Hippocampal formation (tissue), 2 donors: ENCODE measurements at regions not wholly inside any gene's neighbourhood (a gene's known extent, or its start where the extent isn't known, plus 50 kb on each side); places are given as distances from the start of the nearest gene placed in this dataset.

Experiments
- DNase-seq, 2 donors: peaks; one replicate each; lab custom pipeline; 2025; lab: John Stamatoyannopoulos, UW

DNA sequence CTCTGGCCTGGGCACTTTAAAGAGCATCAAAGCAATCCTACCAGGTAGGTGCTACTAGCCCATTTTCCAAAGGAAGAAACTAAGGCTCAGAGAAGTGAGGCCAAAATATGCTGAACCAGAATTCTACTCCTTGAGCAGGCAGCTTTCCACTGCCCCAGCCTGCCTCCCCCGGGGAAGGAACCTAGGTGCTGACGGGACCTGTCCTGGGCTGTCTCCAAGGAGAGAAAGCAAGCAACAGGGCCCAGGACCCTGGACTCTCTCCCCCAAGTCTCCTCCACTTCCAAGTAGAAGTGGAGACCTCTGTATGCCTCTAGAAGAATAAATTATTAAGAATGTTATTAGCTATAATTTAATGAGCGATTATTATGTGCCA, 159.5 kb downstream of the MRPL14 start:
- DNase-seq = no peak

DNA sequence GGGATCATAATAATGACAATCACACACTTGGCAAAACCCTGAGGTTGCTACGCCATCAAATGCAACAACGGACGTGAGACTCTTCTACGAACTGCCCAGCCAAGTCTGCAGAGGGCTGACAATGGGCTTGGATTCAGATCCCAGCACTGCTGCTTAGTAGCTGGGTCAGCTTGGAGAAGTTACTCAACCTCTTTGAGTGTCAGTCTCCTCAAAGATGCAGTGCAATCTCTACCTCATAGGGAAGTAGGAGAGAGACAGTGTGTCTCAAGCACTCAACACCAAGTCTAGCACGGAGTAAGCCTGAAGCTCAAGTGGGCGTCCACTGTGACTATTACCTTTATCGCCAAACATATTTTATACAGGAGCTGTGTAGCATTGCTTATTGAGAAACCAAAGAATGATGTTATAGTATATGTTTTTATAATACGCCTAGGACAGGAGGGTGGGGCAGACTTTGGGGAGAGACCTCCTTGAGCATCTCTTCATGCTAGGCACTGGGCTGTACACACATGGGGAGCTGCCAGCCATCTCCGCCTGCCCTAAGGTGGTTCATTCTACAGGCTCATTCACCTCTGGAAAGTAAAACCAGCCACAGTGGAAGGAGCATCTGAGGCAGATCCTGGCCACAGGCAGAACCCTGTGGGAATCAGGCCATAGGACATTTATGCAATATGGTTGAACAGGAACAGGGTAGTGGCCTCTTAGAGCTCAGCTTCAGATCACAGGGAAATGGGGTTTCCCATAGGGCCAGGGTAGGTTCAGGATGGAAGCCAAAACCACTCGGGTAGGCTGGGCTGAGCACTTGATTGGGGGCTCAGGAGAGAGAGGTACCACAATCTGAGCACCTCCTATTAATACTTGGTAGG, 160.2 kb downstream of the MRPL14 start:
- DNase-seq = no peak

DNA sequence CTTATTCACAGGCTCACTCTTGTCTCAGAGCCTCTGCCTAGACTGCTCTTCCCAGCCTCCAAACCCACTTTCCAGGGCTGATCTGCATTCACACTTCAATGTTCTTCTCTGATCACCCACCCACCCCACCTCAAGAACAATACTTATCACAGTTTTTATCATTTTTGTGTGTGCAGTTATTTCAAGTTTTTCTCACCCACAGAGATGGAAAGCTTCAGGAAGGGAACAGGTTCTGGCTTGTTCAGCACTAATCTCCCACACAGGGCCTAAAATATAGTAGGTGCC, 160.9 kb downstream of the MRPL14 start:
- no peak for DNase-seq

DNA sequence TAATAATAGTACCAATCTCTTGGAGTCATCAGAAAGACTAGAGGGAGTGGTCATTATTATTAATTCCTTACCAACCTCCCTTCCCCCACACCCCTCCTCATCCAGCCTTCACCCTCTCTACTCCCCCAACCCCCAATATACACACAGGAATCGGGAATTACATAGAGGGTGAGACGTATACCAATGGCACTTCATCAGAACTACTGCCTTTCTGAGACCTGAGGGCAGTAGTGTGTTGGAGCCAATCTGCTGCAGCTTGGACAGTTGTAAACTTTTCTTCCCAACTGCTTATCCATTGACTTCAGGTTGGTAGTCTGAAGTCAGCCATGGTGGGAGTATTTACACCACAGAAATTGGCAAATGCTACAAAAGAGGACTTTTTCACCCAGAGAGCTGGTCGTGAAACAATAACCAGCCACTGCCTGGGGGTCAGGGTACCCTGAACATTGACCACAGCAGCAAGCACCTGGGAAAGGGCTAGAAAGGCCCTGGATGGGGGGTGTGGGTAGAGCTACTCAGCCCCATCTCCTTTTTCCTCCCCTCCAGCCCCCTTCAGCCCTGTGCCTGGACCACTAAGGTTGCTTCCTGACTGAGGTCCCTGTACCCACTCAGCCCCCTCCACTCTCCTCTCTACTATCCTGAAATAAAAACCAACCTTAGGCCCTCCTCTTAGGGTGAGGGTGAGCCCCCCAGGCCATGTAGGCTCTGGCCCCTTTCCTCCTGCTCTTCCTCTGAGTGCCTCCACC, 161.5 kb downstream of the MRPL14 start:
- no peak for DNase-seq

DNA sequence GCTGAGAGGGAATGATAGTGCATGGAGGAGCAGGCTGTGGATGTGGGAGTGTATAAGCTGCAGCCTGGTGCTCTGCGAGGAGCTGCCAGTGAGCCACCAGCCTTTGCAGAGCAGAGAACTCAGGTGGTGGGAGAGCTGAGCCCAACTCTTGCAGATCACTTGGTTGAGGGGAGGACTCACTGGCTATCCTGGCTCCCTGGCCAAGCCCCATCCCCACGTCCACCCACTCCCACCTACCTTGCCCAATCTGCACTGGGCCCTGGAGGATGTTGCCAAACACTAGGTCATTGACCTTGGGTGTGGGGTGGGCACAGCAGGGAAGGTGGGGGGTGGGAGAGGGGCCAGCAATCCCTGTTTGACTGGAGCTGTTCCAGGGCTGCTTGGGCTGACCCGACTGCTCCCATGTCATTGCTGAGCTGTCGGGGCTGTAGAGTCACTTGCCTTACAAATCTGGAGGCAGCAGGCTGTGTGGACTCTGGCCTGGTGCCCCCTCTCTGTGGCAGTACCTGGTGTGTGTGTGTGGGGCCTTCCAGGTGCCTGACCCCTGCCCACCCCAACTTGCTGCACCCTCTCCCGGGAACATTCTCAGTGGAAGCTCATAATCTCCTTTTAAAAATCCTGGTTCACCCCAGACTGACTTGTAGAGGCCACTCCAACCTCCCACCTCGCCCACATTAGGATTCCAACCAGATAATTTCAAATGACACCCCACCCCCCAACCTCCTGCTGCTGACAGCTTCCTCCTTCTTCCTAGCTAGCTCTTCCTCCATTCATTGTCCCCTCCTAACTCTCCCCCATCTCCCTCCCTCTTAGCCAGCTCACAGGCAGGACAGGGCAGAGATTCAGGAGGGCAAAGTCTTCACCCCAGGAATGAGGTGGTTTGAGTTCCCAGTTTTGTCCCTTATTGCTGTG, 162.3 kb downstream of the MRPL14 start:
- DNase-seq = no peak

DNA sequence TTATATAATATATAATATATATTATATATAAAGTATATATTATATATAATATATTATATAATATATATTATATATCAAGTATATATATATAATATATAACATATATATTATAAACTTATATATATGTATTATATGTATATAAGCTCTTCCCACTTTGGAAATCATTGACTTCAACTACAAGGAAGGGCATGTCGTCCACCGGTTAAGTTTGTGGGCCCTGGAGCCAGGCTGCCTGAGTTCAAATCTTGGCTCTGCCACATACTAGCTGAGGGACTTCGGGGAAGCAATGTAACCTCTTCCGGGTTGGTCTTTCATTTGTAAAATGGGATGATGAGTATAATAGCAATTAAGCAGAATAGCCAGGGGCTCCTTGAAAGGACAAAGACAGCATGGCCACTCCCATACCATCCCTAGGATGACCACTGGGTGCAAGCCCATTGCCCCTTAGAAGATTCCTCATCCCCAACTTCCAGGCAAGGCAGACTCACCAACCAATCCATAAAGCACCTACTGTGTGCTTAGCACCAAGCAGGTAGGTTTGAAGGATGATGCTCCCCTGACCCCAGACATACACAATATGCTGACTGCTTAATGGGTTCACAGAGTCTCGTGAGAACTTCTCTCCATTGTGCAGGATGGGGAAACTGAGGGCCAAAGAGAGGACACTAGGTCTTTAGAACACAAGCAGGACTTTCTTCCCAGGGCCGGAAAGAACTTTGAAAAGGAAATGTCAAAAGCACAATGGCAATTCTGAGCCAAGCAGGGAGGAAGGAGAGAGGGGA, 163.2 kb downstream of the MRPL14 start:
- DNase-seq = no peak

DNA sequence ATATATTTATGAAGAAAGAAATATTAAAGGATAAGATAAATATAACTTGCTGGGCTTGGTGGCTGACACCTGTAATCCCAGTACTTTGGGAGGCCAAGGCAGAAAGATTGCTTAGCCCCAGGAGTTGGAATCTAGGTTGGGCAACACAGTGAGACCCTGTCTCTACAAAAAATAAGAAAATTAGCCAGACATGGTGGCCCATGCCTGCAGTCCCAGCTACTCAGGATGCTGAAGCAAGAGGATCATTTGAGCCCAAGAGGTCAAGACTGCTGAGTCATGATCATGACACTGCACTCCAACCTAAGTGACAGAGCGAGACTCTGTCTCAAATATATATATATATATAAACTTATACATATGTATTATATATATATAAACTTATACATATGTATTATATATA, 164.0 kb downstream of the MRPL14 start:
- no peak for DNase-seq

DNA sequence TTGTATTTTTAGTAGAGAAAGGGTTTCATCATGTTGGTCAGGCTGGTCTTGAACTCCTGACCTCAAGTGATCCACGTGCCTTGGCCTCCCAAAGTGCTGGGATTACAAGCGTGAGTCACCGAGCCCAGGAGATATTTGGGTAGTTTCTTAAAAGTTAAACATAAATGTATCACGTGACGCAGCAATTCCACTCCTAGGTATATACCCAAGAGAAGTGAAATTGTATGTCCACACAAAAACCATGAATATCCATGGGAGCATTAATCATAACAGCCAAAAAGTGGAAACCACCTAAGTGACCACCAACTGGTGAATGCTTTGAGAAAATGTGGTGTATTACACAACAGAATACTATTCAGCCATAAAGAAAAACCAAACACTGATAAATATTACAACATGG, 164.8 kb downstream of the MRPL14 start:
- DNase-seq = no peak

DNA sequence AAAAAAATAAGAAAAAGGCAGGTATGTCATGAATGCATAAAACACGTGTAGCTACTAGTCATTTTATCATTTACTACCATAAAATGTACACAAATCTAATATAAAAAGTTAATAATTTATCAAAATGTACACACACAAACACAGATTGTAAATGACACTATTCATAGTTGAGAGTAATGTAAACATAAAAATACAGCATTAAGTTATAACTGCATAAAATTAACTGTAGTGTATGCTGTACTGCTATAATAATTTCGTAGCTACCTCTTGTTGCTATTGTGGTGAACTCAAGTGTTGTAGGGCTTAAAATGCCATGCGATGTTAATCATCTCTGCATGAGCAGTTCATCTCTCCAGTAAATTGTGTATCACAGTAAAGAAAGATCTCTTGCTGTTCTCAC, 170.0 kb downstream of the MRPL14 start:
- no peak for DNase-seq

DNA sequence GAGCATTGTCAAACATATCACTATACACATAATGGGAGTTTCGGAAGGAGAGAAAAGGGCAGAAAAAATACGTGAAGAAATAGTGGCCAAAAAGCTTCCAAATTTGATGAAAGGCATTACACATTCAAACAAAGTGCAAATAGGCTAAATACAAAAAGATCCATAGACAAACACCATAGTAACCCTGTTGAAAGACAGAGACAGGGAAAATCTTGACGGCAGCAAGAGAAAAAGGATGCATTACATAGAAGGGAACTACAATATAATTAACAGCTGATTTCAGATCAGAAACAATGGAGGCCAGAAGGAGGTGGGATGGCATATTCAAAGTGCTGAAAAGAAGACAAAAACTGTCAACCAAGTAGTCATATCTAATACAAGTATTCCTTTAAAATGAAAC, 170.8 kb downstream of the MRPL14 start:
- no peak for DNase-seq

DNA sequence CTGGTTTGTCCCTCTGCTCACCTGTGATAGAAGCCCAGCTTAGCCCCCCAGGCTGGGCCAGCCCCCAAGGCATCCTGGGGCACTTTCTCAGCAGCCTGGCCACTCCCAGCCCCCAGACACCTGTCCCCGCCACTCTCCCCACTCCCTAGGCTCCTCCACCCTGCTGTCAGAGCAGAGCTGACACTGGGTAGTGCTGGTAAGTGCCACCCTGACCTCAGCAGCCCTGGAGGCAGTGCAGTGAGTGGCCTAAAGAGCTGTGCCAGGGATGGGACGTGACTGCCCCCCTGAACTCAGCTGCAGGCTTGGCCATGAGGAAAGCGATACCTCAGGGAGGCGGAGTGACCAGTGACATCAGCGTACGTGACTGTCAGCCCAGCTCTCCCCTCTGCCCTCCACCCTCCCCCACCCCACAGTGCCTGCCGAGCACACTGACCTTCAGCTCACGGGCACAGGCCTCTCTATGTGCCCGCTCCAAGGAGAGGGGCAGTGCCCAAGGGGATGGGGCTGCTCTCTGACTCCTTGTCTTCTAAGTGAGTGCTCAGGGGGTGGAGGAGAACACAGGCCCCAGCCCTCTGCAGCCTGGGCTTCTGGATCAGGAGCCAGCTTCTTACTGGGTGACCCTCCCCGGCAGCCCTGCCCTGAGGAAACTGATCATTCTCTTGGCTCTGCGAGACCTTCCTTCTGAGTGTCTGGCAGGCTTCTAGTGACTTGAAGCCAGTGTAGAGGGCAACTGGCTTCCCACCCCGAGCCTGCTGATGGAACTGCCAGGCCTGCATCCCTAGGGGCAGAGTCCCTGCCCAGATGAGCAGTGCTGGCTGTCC, 172.7 kb downstream of the MRPL14 start:
- DNase-seq = no peak

DNA sequence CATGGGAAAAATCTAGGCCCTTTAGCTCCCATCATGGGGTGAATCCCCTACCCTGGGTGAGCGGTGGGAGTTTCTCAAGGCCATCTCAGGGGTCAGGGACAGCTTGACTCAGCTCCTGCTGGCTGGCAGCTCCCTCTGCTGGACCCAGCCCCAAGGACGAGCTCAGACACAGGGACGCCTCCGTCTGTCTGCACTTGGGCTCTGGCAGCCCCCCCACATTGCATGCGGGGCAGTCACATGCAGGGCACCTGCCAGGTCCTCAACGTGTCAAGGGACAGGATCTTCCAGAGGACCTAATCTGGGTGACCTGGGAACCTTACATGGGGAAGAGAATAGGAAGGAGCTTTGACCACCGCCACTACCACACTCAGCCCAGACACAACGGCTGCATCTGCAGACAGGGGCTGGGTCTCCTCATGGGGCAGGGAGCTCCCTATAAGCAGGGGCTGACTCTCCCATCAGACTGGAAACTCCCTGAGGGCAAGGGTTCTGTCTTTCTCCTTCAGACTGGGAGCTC, 173.4 kb downstream of the MRPL14 start:
- no peak for DNase-seq

DNA sequence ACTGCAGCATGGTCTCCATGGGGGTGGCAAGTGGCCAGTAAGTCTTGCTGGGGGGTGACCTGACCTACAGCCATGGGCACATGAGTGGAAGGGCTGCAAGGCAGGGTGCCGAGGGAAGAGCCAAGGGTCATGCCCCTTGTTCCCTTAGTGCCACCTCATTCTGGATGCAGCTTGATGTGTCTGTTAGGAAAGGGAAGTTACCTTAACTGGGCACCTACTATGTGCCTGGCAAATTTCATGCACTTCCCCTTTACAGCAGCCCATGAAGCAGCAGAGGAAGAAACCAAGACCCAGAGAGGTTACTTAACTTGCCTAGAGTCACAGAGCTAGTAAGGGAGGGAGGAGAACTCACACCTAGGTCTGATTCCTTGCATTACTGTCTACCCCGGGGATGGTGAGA, 174.0 kb downstream of the MRPL14 start:
- no peak for DNase-seq

DNA sequence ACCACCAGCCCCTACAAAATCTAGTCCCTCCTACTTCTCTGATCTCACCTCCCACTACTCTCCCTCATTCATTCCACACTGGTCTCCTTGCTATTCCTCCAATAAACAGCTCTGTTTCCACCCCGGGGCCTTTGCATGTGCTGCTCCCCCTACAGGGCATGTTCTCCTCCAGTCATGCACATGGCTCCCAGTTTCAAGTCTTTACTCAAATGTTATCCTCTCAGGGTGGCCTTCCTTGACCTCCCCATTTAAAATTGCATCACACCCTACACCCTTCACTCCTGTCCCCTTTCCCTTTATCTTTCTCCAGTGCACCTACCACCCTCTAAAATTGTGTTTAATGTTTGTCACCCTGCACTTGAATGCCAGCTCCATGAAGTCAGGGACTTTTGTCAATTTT, 174.5 kb downstream of the MRPL14 start:
- DNase-seq = no peak

DNA sequence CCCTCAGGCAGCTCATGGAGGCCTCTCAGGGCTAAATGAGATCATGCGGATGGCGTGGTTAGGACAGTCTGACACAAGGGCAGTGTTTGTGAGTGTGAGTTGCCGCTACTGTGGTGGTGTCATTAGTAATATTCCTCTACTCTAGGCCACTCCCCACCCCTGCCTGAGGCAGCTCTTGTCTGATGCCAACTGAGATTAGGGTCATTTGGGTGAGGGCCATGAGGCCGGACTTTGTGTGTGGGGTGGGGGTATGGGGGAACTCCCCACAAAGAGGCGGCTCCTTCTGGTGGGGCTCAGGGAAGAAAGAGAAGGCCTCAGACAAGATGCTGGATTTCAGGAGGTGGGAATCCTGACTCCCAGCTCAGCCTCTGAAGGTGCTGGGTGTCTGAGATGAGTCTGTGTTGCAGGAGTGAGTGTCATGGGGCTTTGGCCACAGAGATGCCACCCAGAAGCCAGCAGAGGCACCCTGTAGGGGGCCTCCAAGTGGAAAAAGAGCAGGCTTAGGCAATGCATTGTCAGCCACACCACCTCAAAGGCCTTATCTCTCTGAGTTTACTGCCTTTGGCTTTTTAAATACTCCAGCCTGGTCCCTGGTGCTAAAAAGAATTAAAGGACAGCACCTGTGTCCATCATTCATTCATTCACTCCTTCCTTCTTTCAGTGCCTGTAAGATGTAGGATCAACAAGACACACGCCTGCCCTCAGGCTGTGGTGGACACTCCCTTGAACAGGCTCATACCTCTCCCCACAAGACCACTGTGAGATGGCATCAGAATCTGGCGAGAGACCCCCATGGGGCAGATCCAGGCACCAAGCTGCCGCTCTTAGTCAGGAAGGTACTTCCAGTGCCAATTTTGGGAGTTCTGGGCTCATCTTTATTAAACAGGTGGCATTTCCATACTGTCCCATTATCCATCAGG, 175.2 kb downstream of the MRPL14 start:
- DNase-seq = no peak

DNA sequence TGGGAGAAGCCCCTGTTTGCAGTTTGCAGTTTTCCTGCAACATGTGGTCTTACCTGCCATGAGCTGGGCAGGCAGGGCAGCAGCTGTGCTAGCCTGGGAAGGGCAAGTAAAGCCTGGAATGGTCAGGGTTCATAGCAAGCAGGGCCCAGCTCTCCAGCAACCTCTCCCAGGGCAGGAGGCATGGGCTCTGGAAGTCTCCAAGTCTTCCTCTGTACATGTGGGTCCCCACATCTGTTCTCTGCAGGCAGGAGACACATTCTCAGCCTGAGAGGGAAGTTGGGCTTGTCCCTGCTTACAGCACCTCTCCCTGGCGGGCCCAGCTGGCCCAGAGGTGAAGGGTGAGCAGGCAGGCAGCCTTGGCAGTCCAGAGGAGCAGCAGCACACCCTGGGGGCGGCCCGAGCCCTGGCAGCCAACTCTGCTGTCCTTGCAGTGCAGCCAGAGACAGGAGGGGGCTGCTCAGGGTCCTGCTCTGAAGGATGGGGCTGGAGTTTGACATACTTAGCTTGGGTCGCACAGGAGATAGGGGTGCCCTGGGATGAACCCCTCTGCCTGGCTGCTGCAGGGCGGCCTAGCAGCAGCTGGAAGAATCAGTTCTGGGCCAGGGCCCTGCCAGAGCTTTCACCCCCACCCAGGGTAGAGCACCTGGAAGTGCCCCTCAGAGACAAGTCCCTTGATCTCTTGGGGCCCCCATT, 176.0 kb downstream of the MRPL14 start:
- DNase-seq = no peak

DNA sequence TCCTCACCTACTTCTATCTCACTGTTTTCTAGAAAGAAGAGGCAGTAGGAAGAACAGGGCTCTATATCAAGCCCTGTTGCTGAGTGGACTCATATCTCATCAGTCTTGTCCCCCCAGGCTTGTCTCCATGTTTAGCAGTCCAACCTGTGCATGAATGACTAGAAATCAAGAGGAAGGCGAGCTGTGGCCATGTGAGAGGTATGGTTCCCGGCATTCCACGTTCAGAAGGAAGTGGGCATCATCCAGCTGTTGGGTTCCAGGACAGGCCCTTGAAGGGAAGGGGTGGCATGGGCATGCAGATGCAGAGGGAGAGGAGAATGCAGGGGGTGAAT, 176.6 kb downstream of the MRPL14 start:
- no peak for DNase-seq

DNA sequence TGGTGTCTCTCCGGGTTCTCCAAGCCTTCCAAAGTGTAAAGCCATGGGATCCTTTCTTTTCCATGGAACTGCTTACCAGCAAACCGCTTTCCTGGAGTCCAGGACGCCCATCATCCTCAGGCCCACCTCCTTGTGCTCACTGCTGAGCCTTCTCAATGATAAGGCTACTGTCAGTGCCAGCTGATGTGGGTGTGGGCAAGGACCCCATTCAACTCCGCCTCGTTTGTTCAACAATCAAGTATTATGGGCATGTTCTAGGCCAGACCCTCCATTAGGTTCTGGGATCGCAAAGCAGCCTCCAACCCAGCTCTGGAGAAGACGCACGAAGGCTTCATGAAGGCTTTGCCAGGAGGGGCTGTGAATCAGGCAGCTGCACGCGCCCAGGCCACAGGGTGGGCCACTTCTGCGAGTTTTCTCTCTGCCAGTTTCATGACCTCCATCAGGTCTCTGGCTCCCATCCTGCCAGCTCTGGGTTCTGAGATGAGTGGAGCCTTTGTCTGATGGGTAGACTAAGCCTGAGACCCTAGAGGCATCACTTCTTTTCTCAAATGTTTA, 177.1 kb downstream of the MRPL14 start:
- no peak for DNase-seq

DNA sequence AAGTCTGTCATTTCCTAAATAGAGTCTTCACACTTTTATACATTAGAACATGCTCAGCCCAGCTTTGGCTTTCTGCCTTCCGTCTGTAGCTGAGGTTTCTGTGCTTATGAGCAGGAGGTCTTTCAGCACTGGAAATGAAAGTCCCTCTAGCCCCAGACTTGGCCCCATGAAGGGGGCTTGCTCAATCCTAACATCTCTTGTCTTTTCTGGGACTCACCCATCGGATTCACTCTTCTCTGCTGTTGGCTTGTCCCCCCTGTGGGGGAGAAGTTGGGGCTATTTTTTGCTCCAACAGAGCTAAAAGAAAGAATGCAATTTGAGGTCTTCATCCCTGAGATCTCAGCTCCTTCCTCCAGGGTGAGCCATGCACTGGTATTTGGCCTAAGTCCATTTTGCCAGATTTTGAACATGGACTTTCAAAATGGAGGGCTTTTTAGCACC, 177.7 kb downstream of the MRPL14 start:
- no peak for DNase-seq
